Activated gamma-delta T cell treated with Interleukin-2 at 50 U/mL for 16 hours (primary cell): ENCODE measurements at regions not wholly inside any gene's neighbourhood (a gene's known extent, or its start where the extent isn't known, plus 50 kb on each side); places are given as distances from the start of the nearest gene placed in this dataset.
"Not testable (repeated sequence)": the region's sequence is repeated elsewhere in the genome, so short reads cannot be mapped to it uniquely, and the experiment has no call there.

Source experiments
- DNase-seq: peaks from one replicate; pipeline ENCODE4 v3.0.0-alpha.2; 2020

DNA sequence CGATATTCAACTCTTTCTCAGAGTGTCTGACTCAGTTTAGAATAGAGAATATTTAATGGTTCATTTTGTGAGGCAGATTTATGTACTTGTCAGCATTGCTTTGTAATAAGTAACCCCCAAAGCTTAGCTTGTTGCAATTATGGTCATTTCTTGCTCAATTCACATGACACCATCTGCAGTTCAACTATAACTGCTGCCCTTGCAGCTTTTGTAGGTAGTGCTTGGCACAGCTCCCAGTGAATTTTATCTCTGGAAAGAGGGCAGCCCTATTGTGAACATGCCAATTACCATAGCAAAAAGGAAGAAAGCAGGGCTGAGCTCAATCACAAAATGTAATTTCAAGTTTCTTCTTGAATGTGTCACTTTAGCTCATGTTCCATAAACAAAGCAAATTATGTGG lies 1587.7 kb upstream of the ACO1 start:
- no peak for DNase-seq

DNA sequence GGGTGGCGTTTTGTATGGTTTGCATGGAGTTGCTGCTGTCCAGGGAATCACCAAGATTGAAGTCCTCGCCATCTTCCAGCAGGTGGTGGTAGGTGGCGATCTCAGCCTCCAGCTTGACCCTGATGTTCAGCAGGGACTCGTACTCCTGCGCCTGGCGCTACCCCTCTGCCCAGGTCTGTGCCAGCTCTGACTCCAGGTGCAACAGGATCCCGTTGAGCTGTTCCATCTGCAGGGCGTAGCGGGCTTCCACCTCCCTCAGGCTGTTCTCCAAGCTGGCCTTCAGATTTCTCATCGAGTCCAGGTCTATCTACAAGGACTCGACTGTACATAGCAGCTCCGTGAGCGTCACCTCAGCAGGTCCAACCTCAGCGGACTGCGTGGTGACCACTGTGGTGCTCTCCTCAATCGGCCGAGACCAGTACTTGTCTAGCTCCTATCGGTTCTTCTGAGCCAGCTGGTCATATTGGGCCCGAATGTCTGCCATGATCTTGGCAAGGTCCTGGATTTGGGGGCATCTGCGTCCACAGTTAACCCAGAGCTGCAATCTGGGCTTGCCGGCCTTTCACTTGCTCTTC lies 1584.8 kb upstream of the ACO1 start:
- no peak for DNase-seq

DNA sequence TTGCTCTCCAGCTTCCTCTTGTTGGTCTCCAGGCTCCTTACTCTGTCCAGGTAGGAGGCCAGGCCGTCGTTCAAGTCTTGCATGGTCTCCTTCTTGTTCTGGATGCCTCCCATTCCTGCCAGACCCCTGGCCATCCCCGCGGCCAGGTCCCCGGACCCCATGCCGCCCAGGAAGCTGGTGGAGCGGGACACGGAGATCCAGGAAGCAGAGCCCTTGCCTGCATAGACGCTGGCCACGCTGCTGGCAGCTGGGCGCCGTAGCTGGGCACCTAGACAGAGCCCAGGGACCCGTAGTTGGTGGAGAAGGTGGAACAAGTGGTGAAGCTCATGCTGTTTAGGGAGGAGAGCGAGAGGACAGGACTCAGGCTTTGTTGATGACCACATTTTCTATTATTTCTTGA lies 1584.0 kb upstream of the ACO1 start:
- DNase-seq = no peak

DNA sequence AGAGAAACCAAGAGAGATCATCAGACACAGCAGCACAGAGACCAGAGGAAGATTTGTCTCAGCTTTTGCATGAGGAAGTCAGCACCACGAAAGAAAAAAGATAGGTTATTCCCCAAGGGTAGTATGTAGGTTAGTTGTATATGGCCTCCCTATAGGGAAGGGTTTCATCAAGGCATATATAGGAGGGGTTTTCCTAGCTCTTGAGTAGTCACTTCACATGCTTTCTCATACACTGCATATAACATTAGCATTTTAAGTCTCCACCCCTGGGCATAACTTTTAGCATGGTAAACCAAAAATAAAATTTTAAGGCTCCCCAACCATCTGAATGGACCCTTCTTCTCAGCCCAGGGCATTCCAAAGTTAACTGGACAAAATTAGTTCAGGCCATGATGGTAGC lies 1571.6 kb upstream of the ACO1 start:
- DNase-seq = no peak

DNA sequence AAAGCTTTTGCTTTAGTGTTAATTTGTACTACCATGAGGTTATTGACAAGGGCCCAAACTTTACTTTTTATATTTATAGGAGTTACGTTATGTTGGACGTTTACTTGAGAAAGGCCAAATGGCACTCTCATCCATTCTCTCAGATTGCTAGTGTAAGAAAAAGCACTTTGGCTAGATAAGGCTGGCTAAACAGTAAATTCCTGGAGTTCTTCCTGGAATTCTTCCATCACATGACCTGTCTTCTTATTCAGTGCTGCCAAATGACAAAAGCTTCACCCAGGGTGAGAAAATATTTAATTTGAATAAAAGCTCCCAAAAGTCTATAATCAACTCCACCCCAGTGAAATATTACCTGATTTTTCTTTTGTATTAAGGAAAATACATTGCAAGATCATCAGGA lies 1568.9 kb upstream of the ACO1 start:
- no peak for DNase-seq

DNA sequence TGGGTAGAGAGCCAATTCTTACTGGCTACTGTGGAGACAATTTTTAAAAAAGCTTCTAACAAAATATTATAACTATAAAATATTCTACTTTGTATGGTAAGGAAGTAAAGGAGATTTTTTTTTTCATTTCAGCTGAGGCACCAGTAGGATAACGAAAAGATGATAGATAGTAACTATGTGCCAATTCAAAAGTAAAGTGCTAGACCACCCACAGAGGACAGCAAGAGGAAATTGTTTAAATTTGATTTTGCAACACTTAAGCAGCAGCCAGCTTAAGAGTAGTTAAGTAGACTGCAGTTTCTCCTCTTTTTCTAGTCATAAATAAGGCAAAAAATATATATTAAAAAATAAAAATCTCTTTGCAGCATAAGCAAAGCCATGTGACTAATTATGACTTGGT lies 1539.3 kb upstream of the ACO1 start:
- no peak for DNase-seq

DNA sequence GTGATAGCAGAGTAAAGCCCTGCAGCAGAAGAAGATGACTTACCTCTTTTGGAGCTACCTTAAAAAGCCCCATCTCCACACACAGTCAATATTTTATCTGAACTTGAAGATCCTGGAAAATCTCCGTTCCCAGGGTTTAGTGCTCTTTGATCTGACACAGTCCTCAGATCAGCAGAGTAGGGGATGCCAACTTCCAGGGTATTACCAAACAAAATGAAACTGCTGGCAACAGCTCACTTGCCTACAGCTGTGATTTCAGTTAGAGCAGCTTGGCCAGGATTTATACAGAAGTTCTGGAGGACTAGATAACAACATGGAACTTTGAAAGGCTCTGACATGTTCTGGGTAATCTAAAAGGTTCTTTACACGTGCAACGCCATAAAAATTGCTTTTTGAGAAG lies 1537.8 kb upstream of the ACO1 start:
- DNase-seq = no peak

DNA sequence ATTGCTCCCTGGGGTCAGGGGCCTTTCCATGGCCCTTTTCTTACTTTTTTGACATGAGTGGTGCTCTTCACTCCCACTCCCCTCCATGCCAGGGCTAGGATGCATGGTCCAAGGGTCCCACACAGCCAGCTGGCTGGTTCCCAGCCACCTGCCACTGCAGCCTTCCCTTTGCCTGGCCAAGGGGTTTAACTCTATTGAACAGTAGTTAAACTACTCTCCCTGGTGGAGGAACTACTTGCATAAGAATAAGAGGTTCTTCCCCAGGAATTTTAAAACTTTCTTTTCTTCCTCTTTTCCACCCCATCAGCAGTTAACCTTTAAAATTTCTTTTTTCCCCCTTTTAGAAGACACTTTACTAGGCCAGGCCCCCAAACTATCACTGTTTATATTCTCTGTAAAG lies 1532.8 kb upstream of the ACO1 start:
- no peak for DNase-seq

DNA sequence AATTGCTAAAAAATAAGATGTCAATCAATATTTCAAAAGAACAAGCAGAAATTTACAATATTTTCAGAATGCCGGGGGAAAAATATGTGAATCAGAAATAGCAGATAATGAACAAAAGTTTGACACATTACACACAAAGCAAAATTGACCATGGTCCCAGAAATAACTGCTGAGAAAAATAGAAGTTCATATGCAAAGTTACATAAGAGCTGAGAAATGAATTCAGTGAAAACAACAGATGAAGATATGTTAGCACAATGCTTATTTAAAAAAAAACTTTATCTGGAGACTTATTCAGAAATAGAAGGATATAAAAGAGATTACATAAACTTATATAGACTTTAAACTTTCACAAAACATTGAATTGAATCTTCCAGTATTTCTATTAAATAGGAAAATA lies 1483.7 kb upstream of the ACO1 start:
- DNase-seq = no peak

DNA sequence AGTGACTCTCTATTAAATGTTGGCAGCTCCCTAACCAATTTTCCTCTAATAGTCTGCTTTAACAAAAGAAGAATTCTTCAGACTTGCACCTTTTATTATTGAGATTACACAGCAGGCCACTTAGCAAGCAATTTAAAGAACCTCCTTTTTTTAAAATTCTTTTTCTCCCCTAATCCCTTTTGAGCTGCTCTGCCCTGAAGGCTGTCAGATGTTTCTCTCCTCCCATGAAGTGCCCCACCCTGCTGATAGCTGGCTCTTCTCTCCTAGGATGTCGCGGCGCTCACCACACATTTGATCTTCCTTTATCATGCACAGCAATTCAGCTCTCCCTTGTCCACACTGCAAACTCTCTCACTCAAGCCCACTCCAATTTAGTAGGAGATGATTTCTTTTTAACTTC lies 1471.1 kb upstream of the ACO1 start:
- DNase-seq = no peak

DNA sequence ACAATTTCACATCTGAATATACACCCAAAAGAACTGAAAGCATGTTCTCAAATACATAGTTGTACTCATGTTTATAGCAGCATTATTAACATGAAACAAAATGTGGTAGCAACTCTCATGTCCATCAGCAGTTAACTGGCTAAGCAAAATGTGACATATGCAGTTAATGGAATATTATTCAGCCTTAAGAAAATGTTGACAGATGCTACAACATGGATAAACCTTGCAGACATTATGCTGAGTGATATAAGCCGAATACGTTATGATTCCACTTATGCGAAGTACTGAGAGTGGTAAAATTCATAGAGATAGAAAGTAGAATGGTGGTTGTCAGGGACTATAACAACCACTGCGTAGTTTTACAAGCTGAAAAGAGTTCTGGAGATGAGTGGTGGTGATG lies 1469.0 kb upstream of the ACO1 start:
- DNase-seq = no peak

DNA sequence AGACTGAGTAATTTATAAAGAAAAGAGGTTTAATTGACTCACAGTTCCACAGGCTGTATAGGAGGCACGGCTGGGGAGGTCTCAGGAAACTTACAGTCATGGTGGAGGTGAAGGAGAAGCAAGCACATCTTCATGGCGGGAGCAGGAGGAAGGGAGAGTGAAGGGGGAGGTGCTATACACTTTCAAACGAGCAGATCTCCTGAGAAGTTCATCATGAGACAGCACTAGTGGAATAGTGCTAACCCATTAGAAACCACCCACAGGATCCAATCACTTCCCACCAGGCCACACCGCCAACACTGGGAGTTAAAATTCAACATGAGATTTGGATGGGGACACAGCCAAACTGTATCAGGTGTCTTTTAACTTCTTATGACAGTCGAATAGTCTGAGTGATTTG lies 1459.3 kb upstream of the ACO1 start:
- DNase-seq = no peak

DNA sequence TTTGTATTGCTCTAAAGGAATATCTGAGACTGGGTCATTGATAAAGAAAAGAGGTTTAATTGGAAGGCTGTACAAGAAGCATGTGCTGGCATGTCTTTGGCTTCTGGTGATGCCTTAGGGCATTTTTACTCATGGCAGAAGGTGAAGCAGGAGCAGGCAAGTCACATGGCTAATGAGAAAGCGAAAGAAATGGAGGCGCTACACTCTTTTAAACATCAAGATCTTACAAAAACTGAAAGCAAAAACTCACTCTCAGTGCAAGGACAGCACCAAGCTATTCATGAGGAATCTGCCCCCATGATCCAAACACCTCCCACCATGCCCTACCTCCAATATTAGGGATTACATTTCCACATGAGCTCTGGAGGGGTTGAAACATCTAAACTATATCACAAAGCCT lies 1458.8 kb upstream of the ACO1 start:
- DNase-seq = no peak

DNA sequence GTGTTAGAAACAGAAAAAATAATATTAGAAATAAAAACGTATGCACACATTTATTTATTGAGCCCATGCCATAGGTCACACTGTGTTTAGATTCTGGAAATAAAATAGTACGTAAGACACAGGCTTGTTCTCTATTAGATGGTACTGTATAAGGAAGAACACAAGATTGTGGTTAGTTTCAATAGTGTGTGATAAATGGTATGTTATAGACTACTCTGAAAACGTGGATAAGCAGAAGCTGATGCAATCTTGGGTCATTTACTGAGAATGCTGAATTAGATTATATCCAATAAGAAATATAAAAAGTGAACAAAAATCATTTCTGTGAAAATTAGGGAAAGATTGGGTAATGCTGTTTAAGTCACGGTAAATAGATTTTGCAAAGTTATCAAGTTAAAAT lies 1456.4 kb upstream of the ACO1 start:
- DNase-seq = no peak

DNA sequence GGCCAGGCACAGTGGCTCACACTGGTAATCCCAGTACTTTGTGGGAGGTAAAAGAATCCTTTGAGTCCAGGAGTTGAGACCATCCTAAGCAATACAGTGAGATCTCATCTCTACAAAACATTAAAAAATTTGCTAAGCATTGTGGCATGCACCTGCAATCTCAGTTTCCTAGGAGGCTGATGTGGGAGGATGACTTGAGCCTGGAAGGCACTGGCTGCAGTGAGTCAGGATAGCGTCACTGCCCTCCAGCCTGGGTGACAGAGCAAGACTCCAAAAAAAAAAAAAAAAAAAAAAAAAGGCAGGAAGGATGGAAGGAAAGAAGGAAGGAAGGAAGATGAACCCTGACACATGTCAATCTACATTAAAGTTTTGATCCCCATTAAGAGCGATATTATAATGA lies 1452.2 kb upstream of the ACO1 start:
- DNase-seq = no peak

DNA sequence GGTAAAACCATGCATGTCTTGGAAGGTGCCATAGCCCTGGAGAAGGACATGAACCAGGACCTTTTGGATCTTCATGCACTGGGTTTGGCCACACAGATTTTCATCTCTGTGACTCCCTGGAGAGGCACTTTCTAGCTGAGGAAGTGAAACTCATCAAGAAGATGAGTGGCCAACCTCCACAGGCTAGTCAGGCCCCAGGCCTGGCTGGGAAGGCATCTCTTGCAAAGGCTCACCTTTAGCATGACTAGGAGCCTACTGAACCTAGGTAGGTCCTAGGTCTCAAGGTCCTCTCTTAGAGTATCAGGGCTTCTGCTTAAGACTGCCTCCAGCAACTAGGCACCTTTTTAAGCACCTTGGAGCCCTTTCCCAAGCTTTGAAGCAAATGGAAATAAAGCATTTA lies 1448.7 kb upstream of the ACO1 start:
- no peak for DNase-seq

DNA sequence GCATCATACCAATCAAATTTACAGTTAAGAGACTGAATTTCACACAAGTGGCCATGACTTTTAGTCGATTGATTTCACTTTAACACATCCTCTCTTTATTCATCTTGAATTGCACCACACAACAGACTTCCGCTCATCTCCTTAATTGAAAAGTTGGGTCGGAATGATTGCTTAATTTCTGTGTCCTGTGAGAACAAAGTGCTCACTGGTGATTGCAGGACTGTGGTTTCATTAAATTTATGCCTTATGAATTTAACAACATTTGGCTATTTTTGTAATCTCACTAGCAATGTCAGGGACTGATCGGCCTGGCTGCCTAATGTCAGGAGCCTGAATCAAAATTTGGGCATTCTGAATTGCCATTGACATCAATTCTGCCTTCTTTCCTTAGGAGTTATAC lies 1447.3 kb upstream of the ACO1 start:
- no peak for DNase-seq

DNA sequence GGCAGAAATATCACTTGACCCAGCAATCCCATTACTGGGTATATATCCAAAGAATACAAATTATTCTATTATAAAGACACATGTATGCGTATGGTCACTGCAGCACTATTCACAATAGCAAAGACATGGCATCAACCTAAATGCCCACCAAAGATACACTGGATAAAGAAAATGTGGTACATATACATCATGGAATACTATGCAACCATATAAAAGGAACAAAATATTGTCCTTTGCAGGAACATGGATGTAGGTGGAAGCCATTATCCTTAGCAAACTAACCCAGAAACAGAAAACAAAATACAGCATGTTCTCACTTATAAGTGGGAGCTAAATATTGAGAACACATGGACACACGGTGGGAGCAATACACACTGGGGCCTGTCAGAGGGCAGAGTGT lies 1441.6 kb upstream of the ACO1 start:
- DNase-seq = not testable (repeated sequence)

DNA sequence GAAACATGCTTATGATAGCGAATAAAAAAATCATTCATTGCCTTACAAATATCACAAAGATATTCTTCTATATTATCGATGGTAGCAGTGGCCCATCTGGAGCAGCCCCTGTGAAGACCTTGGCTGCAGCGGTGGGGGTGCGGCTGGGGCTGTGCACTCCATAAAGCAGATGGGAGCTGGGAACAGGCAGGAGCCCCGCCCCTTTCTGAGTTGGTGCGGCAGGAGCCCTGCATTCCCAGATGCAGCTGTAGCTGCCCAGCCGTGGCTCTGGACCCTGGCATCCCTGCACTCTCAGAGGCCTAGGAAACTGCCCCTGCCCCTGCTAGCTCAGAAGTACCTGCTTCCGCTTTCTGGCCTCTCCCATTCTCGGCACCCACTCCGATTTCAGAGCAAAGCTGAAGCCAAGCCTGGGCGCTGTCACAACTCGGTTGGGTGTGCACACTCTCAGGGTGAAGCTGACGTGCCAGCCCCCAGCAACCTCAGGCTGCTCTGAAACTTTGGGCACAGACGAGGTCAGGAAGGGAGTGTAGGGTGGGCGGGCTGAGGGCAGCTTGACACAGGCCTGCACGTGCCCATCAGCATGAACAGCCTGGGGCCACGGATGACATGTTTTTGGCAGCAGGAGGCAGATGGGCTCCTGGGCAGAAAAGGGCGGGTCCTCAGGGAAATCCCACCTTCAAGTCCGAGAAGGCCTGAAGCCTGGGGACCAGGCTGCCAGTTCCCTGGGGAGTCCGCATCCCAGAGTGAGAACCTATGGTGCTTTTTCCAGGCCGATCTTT lies 1440.8 kb upstream of the ACO1 start:
- DNase-seq = no peak

DNA sequence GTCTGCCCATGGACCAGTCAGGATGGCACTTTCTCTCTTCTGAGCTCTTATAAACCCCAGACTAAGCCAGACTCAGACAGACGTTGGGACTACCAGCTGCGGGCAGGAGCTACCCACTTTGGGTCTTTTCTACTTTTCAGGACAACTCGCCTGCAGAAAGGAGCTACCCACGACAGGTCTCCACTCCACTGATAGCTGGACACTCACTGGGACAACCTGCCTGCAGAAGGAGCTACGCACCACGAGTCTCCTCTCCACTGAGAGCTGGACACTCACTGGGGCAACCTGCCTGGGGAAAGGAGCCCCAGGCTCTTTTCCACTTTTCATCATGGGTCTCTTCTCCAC lies 1440.2 kb upstream of the ACO1 start:
- DNase-seq = no peak

DNA sequence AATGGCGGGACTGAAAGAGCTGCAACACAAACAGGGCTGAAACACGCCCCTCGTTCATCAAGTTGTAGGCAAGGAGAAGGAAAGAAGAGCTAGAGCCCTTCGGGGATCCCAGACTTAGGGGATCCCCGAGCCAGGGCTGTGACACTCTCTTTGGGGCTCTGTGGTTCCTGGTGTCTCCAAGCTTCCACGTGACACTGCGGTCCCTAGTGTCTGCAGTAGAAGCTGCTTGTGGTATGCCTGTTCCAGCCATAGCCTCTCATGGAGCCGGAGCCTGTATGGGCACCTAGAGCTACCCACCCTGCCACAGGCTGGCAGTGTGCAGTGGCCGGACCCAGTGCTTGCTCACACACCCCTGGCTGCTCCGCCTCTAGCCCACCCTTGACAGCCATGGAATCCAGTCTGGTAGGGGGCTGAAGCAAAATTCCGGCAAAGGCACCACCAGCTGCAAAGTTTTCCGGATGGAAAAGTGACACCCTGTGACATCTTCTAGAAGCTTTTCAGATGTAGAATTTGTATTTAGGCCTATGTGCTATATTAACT lies 1439.6 kb upstream of the ACO1 start:
- no peak for DNase-seq

DNA sequence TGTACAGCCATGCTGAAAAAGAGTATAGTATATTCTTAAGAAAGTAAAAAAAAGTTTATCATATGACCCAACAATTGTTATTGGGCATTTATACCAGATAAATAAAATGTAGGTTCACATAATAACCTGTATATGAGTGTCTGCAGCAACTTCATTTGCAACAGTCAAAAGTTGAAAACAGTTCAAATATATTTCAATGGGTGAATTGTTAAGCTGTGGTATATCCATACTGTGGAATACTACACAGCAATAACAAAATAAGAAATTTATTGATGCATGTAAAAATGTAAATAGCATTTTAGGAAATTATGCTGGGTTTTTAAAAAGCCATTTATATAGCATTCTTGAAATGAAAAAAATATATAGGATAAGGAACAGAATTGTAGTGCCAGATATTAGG lies 1420.1 kb upstream of the ACO1 start:
- DNase-seq = no peak

DNA sequence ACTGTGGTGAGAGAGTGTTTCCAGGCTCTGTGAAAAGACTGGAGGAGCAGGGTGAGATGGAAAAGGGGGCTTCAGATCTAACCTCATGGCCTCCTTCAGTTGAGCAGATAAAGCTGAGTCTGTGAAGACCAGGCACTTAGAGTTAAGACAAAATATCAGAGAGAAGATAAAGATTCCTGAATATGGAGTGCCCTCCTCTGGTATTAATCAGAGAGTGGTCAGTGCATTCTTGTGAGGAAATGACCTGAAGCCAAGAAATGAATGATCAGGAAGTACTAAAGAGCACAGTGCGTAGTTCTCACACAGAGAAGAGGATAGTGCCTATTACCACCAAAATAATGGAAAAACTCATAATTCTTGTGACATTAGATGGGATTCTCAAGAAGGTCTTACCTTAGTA lies 1417.0 kb upstream of the ACO1 start:
- no peak for DNase-seq

DNA sequence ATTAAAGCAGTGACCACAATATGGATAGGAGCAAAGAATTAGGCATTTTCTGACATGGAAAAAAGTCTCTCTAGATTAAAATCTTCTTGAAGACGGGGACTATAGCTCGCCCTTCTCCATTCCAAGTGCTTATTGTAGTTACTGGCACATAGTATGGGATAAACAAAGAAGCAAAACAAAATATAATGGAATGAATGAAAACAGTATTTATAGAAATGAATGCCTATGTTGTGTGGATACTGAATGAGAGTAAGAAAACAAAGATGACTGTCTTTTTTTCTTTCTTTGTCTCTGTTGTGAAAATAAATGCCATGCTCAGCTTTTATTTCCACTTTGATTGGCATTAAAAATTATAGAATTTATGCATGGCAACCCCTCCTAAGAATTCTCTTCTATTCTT lies 1414.3 kb upstream of the ACO1 start:
- DNase-seq = no peak

DNA sequence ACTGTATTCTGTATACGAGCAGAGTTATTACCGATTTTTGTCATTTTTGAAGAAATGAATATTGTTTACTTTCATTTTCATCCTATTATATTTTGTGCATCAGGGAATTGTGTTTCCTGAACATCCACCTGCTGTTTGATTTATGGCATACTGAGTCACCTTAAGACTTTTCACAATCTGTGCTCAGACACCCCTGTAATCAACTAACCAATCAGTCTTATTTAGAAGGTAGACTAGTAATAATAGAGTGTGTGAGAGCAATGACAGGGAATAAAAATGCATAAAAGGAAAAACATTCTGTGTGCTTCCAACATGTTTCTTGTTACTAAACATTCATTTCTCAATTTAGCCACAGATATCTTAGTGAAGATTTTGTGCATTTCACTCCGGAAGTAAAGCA lies 1413.6 kb upstream of the ACO1 start:
- no peak for DNase-seq
